Osteoblast (primary cell): ENCODE measurements at regions not wholly inside any gene's neighbourhood (a gene's known extent, or its start where the extent isn't known, plus 50 kb on each side); places are given as distances from the start of the nearest gene placed in this dataset.

ENCODE experiments used
- DNase-seq: peaks from one replicate; pipeline ENCODE4 v3.0.0; 2011; ENCODE audit warnings: low spot score, mixed read lengths; ENCODE audit not compliant: insufficient read length; ENCODE audit errors: missing footprints
- H2AFZ ChIP-seq: 2 replicates; pipeline ENCODE4 v1.6.0; 2011; ENCODE audit warnings: mild to moderate bottlenecking, low read length
- H3K27ac ChIP-seq: 2 replicates; pipeline ENCODE4 v1.5.1; 2011; ENCODE audit warnings: mild to moderate bottlenecking, low read depth, low read length, moderate library complexity
- H3K27me3 ChIP-seq: 2 replicates; pipeline ENCODE4 v1.6.0; 2012; ENCODE audit warnings: mild to moderate bottlenecking, control low read depth, inconsistent platforms, low read length, moderate library complexity; ENCODE audit not compliant: insufficient read depth
- H3K36me3 ChIP-seq: 2 replicates; pipeline ENCODE4 v1.5.1; 2011; ENCODE audit warnings: mild to moderate bottlenecking, low read length, control low read depth, moderate library complexity; ENCODE audit not compliant: insufficient read depth
- H3K4me1 ChIP-seq: 2 replicates; pipeline ENCODE4 v1.5.1; 2011; ENCODE audit warnings: mild to moderate bottlenecking, low read length, control low read depth, moderate library complexity; ENCODE audit not compliant: insufficient read depth
- H3K4me2 ChIP-seq: 2 replicates; pipeline ENCODE4 v1.6.0; 2011; ENCODE audit warnings: mild to moderate bottlenecking, low read length; ENCODE audit not compliant: insufficient read depth
- H3K4me3 ChIP-seq: fragments of 200-600 bp; sonication (generic); 3 replicates; pipeline ENCODE4 v1.5.1; 2012; ENCODE audit warnings: mild to moderate bottlenecking, low read length, inconsistent platforms; ENCODE audit not compliant: insufficient read depth
- H3K79me2 ChIP-seq: 2 replicates; pipeline ENCODE4 v1.6.0; 2012; ENCODE audit warnings: mild to moderate bottlenecking, low read length, control low read depth, inconsistent platforms; ENCODE audit not compliant: insufficient read depth
- H3K9me3 ChIP-seq: 2 replicates; pipeline ENCODE4 v1.5.1; 2011; ENCODE audit warnings: low read depth, low read length, control low read depth
- H4K20me1 ChIP-seq: 2 replicates; pipeline ENCODE4 v1.6.0; 2012; ENCODE audit warnings: mild to moderate bottlenecking, low read length, control low read depth; ENCODE audit not compliant: insufficient read depth
- TF ChIP-seq, protein P1 (sequence below): IDR thresholded peaks from 2 replicates; pipeline ENCODE4 v1.5.1; 2011; ENCODE audit warnings: mild to moderate bottlenecking, low read depth, low read length, moderate library complexity; ENCODE audit errors: extremely low read depth

DNA sequence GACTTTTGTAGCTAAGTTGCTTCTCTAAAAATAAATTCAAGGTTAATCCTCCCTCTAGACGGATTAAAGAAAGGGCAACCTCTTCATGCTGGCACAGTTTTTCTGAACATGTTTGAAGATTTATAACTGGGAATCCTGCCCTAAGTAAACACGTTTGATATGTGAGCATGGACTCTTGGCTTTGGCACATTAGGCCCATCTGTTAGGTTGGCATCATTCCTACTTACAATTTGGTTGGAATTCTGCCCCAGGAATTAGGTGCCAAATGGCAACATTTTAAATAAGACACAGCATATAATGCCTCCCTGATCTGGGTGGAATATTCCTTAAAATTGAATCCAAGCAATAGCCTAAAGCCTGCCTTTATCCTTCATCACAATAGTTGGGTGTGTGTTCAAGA, 372.3 kb upstream of the CDH18 start:
- H3K4me1 ChIP-seq: no peaks in the 10 kb centered on the region
- no peak overlapping the region for H3K27ac ChIP-seq
- H2AFZ ChIP-seq: no peak overlapping the region
- H3K79me2 ChIP-seq: no peaks in the 10 kb centered on the region
- H3K36me3 ChIP-seq: no peaks in the 10 kb centered on the region
- TF ChIP-seq, protein P1, sequence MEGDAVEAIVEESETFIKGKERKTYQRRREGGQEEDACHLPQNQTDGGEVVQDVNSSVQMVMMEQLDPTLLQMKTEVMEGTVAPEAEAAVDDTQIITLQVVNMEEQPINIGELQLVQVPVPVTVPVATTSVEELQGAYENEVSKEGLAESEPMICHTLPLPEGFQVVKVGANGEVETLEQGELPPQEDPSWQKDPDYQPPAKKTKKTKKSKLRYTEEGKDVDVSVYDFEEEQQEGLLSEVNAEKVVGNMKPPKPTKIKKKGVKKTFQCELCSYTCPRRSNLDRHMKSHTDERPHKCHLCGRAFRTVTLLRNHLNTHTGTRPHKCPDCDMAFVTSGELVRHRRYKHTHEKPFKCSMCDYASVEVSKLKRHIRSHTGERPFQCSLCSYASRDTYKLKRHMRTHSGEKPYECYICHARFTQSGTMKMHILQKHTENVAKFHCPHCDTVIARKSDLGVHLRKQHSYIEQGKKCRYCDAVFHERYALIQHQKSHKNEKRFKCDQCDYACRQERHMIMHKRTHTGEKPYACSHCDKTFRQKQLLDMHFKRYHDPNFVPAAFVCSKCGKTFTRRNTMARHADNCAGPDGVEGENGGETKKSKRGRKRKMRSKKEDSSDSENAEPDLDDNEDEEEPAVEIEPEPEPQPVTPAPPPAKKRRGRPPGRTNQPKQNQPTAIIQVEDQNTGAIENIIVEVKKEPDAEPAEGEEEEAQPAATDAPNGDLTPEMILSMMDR: no peak
- H3K4me2 ChIP-seq: no peak overlapping the region
- no peaks in the 10 kb centered on the region for H4K20me1 ChIP-seq
- no peaks in the 10 kb centered on the region for H3K27me3 ChIP-seq
- H3K4me3 ChIP-seq: no peak overlapping the region
- DNase-seq: no peak
- no peaks in the 10 kb centered on the region for H3K9me3 ChIP-seq

- TF ChIP-seq, protein P1: no peak
- no peak overlapping the region for H3K4me3 ChIP-seq
- H3K36me3 ChIP-seq: no peaks in the 10 kb centered on the region
- no peaks in the 10 kb centered on the region for H3K4me1 ChIP-seq
- H3K79me2 ChIP-seq: no peaks in the 10 kb centered on the region
- no peaks in the 10 kb centered on the region for H3K27me3 ChIP-seq
- H2AFZ ChIP-seq: no peak overlapping the region
- H4K20me1 ChIP-seq: no peaks in the 10 kb centered on the region
- no peaks in the 10 kb centered on the region for H3K9me3 ChIP-seq
- DNase-seq: no peak
- no peak overlapping the region for H3K27ac ChIP-seq
- H3K4me2 ChIP-seq: no peak overlapping the region
These were observed 371.4 kb upstream of the CDH18 start for GRCh38 chr5:20359377-20359776.

DNA sequence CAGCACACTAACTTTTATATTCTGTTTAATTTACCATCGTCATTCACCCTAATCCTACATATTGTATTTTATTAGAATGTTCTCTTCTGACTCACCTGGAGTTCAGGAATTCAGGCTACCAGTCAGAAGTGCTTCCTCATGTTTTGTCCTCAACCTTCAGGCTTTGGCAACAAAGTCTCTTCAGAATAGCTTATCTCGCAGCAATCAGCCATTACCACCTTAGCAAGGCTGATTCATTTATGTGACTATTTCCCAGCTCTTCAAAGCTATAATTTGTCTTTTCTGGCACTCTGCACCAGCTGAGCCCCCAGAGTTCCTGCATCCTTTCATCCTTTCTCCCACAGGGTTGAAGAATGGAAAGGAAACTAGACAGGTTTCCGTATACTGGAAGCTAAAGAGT, 365.5 kb upstream of the CDH18 start:
- H3K27ac ChIP-seq: no peak overlapping the region

DNA sequence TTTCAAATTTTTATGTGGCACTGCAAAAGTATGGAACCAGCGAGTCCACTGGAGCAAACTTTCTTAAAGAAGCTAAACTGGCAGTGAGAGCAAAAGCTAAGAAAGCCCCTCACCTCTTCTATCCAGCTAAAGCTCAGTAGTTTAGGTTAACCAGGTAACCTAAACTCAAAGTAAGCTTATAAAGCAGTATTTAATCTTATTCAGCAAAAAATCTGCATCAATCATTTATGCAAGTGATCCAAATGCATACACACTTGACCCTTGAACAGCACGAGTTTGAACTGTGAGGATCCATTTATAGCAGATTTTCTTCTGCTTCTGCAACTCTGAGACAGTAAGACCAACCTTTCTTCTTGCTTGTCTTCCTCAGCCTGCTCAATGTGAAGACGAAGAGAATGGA, 363.8 kb upstream of the CDH18 start:
- H3K9me3 ChIP-seq: no peaks in the 10 kb centered on the region
- no peaks in the 10 kb centered on the region for H3K4me1 ChIP-seq
- H2AFZ ChIP-seq: no peak overlapping the region
- H3K79me2 ChIP-seq: no peaks in the 10 kb centered on the region
- H3K27ac ChIP-seq: no peak overlapping the region
- no peak overlapping the region for H3K4me2 ChIP-seq
- DNase-seq: no peak
- H3K27me3 ChIP-seq: no peaks in the 10 kb centered on the region
- no peaks in the 10 kb centered on the region for H3K36me3 ChIP-seq
- no peaks in the 10 kb centered on the region for H4K20me1 ChIP-seq
- no peak overlapping the region for H3K4me3 ChIP-seq
- TF ChIP-seq, protein P1: no peak

More for the DNA sequence above, 365.5 kb upstream of the CDH18 start:
- Histone ChIP-seq H3K36me3 (no peaks in the 10 kb centered on the region), H4K20me1 (no peaks in the 10 kb centered on the region), H3K4me1 (no peaks in the 10 kb centered on the region), H2AFZ (no peak overlapping the region), H3K27me3 (no peaks in the 10 kb centered on the region), H3K9me3 (no peaks in the 10 kb centered on the region), H3K79me2 (no peaks in the 10 kb centered on the region), H3K4me3 (no peak overlapping the region), H3K4me2 (no peak overlapping the region)
- TF ChIP-seq, protein P1: no peak
- DNase-seq: no peak
